Upper lobe of right lung (tissue), 1 donor: ENCODE measurements at regions not wholly inside any gene's neighbourhood (a gene's known extent, or its start where the extent isn't known, plus 50 kb on each side); places are given as distances from the start of the nearest gene placed in this dataset.

Source experiments
- ATAC-seq: fragments of 200-7000 bp; cut with Tn5 transposase; one replicate; pipeline ENCODE4 v1.9.1; 2020; ENCODE audit warnings: mild to moderate bottlenecking, moderate library complexity
- DNase-seq: peaks from one replicate; pipeline ENCODE4 v3.0.0-alpha.2; 2020
- H3K27ac ChIP-seq: fragments of 200-600 bp; one replicate; pipeline ENCODE4 v1.8.0; 2022
- H3K27me3 ChIP-seq: fragments of 200-600 bp; one replicate; pipeline ENCODE4 v1.8.0; 2022; ENCODE audit warnings: mild to moderate bottlenecking
- H3K36me3 ChIP-seq: fragments of 200-600 bp; one replicate; pipeline ENCODE4 v1.8.0; 2022
- H3K4me1 ChIP-seq: fragments of 200-600 bp; one replicate; pipeline ENCODE4 v1.8.0; 2022
- H3K4me3 ChIP-seq: fragments of 200-600 bp; one replicate; pipeline ENCODE4 v1.8.0; 2022; ENCODE audit warnings: mild to moderate bottlenecking
- H3K9me3 ChIP-seq: fragments of 200-600 bp; one replicate; pipeline ENCODE4 v1.8.0; 2022
- CTCF ChIP-seq: fragments of 200-600 bp; IDR thresholded peaks from one replicate; pipeline ENCODE4 v1.8.0; 2022; ENCODE audit warnings: antibody characterized with exemption
- intact Hi-C: fragments of 100-400 bp; cut with DNase I; formaldehyde crosslinking; loops from one replicate; pipeline ENCODE4 v1.11.0; 2022
- donor health status: DM: no; HTN: yes; CAD: no; lungs with severe emphysema.

- H3K4me1 ChIP-seq, result no peaks in the 10 kb centered on the region
- no peak for TF ChIP-seq CTCF
- no peak for DNase-seq
Measured at GRCh38 chr7:11895337-11895736, 63.3 kb upstream of the THSD7A start.

GRCh38 chr7:11896663-11897062 lies 64.7 kb upstream of the THSD7A start:
- no peak for ATAC-seq
- H3K9me3 ChIP-seq, result no peaks in the 10 kb centered on the region
- no peaks in the 10 kb centered on the region for H3K27me3 ChIP-seq
- DNase-seq, result no peak
- no peak for TF ChIP-seq CTCF
- intact Hi-C loops, result no loop called here
- no peaks in the 10 kb centered on the region for H3K36me3 ChIP-seq
- no peak overlapping the region for H3K27ac ChIP-seq
- H3K4me3 ChIP-seq, result no peak overlapping the region
- H3K4me1 ChIP-seq, result no peaks in the 10 kb centered on the region

More at GRCh38 chr7:11895337-11895736, 63.3 kb upstream of the THSD7A start:
- intact Hi-C loops, result no loop called here
- Histone ChIP-seq H3K36me3 (no peaks in the 10 kb centered on the region), H3K4me3 (no peak overlapping the region), H3K27me3 (no peaks in the 10 kb centered on the region), H3K27ac (no peak overlapping the region), H3K9me3 (no peaks in the 10 kb centered on the region)
- no peak for ATAC-seq

- DNase-seq, result no peak
- Histone ChIP-seq H3K27ac (no peak overlapping the region), H3K36me3 (no peaks in the 10 kb centered on the region), H3K9me3 (no peaks in the 10 kb centered on the region), H3K27me3 (no peaks in the 10 kb centered on the region), H3K4me1 (no peaks in the 10 kb centered on the region), H3K4me3 (no peak overlapping the region)
- no peak for ATAC-seq
- no peak for TF ChIP-seq CTCF
- intact Hi-C loops, result no loop called here
Measured at GRCh38 chr7:11899247-11899646, 67.2 kb upstream of the THSD7A start.

GRCh38 chr7:11910253-11910652 lies 78.3 kb upstream of the THSD7A start:
- Histone ChIP-seq H3K4me3 (no peak overlapping the region), H3K27me3 (no peaks in the 10 kb centered on the region), H3K4me1 (no peaks in the 10 kb centered on the region), H3K27ac (no peak overlapping the region), H3K9me3 (no peaks in the 10 kb centered on the region), H3K36me3 (no peaks in the 10 kb centered on the region)
- no peak for ATAC-seq
- intact Hi-C loops, result no loop called here
- TF ChIP-seq CTCF, result no peak
- DNase-seq, result no peak

- H3K27ac ChIP-seq, result no peak overlapping the region
- TF ChIP-seq CTCF, result no peak
- H3K9me3 ChIP-seq, result no peaks in the 10 kb centered on the region
- H3K4me3 ChIP-seq, result no peak overlapping the region
- H3K36me3 ChIP-seq, result no peaks in the 10 kb centered on the region
- H3K4me1 ChIP-seq, result no peaks in the 10 kb centered on the region
- H3K27me3 ChIP-seq, result no peaks in the 10 kb centered on the region
- no peak for ATAC-seq
- intact Hi-C loops, result no loop called here
- no peak for DNase-seq
Measured at GRCh38 chr7:11911900-11912299, 79.9 kb upstream of the THSD7A start.

- Histone ChIP-seq H3K9me3 (no peaks in the 10 kb centered on the region), H3K4me1 (no peaks in the 10 kb centered on the region), H3K36me3 (no peaks in the 10 kb centered on the region), H3K4me3 (no peak overlapping the region), H3K27me3 (no peaks in the 10 kb centered on the region), H3K27ac (no peak overlapping the region)
- no peak for TF ChIP-seq CTCF
- DNase-seq, result no peak
- ATAC-seq, result no peak
- intact Hi-C loops, result no loop called here
Measured at GRCh38 chr7:11914645-11915044, 82.6 kb upstream of the THSD7A start.
